Neuronal stem cell (in vitro differentiated cells): ENCODE measurements at regions not wholly inside any gene's neighbourhood (a gene's known extent, or its start where the extent isn't known, plus 50 kb on each side); places are given as distances from the start of the nearest gene placed in this dataset.

Source experiments
- DNase-seq: peaks from one replicate; pipeline ENCODE4 v3.0.0-alpha.2; 2013; ENCODE audit warnings: low spot score
- H2AFZ ChIP-seq: one replicate; pipeline ENCODE4 v1.6.1; 2013; ENCODE audit warnings: mild to moderate bottlenecking, low read length, inconsistent platforms
- H2AK5ac ChIP-seq: 2 replicates; pipeline ENCODE4 v1.6.1; 2013; ENCODE audit warnings: low read depth, mild to moderate bottlenecking, inconsistent platforms, low read length, moderate library complexity, mixed read lengths
- H2BK120ac ChIP-seq: 2 replicates; pipeline ENCODE4 v1.6.1; 2013; ENCODE audit warnings: low read depth, mild to moderate bottlenecking, inconsistent platforms, low read length, moderate library complexity, mixed read lengths
- H2BK12ac ChIP-seq: one replicate; pipeline ENCODE4 v1.6.1; 2013; ENCODE audit warnings: low read length, inconsistent platforms
- H2BK15ac ChIP-seq: 2 replicates; pipeline ENCODE4 v1.6.1; 2013; ENCODE audit warnings: mild to moderate bottlenecking, low read length, inconsistent platforms, mixed read lengths
- H2BK5ac ChIP-seq: one replicate; pipeline ENCODE4 v1.6.1; 2013; ENCODE audit warnings: inconsistent platforms, mild to moderate bottlenecking, low read length, moderate library complexity
- H3K14ac ChIP-seq: one replicate; pipeline ENCODE4 v1.6.1; 2013; ENCODE audit warnings: low read length, inconsistent platforms
- H3K18ac ChIP-seq: 2 replicates; pipeline ENCODE4 v1.6.1; 2013; ENCODE audit warnings: low read length, inconsistent platforms
- H3K23ac ChIP-seq: 2 replicates; pipeline ENCODE4 v1.6.1; 2013; ENCODE audit warnings: low read depth, mild to moderate bottlenecking, mixed read lengths, low read length, inconsistent platforms; ENCODE audit not compliant: poor library complexity
- H3K27ac ChIP-seq: replicated peaks from 3 replicates; pipeline ENCODE4 v1.5.1; 2013; ENCODE audit warnings: low read length, inconsistent platforms
- H3K27me3 ChIP-seq, 3 experiments: 2 replicates each; pipeline ENCODE4 v1.6.1; 2013; ENCODE audit warnings: low read length in 3 of 3, mild to moderate bottlenecking in 2 of 3, inconsistent platforms in 1 of 3, low read depth in 1 of 3, mixed read lengths in 1 of 3, moderate library complexity in 1 of 3; ENCODE audit not compliant: control insufficient read depth in 3 of 3, insufficient read depth in 3 of 3
- H3K36me3 ChIP-seq, 2 donors: replicated peaks in 1 of 2; 2 replicates each; pipeline ENCODE4 v1.6.1; 2013; ENCODE audit warnings: low read length in 2 of 2; ENCODE audit not compliant: control insufficient read depth in 2 of 2, insufficient read depth in 2 of 2
- H3K4ac ChIP-seq: 2 replicates; pipeline ENCODE4 v1.6.1; 2013; ENCODE audit warnings: inconsistent platforms, mild to moderate bottlenecking, low read length, moderate library complexity
- H3K4me1 ChIP-seq, 2 donors: 1 replicate in 1 of 2; 2 replicates in 1 of 2; pipeline ENCODE4 v1.6.1; 2013; ENCODE audit warnings: low read length in 2 of 2, low read depth in 1 of 2; ENCODE audit not compliant: control insufficient read depth in 2 of 2, insufficient read depth in 1 of 2
- H3K4me2 ChIP-seq: one replicate; pipeline ENCODE4 v1.6.1; 2013; ENCODE audit warnings: mild to moderate bottlenecking, low read length, inconsistent platforms; ENCODE audit not compliant: insufficient read depth, poor library complexity, severe bottlenecking
- H3K4me3 ChIP-seq, 2 donors: 2 replicates each; pipeline ENCODE4 v1.5.1; 2013; ENCODE audit warnings: low read length in 2 of 2, mild to moderate bottlenecking in 2 of 2, inconsistent platforms in 1 of 2, moderate library complexity in 1 of 2
- H3K79me1 ChIP-seq: one replicate; pipeline ENCODE4 v1.6.1; 2013; ENCODE audit warnings: low read depth, mild to moderate bottlenecking, inconsistent platforms, low read length, moderate library complexity
- H3K9ac ChIP-seq: one replicate; pipeline ENCODE4 v1.6.1; 2013; ENCODE audit warnings: mild to moderate bottlenecking, low read depth, low read length, inconsistent platforms; ENCODE audit not compliant: poor library complexity
- H3K9me3 ChIP-seq, 2 donors: replicated peaks in 1 of 2; 2 replicates each; pipeline versions ENCODE3 to v1.6.1; 2013; ENCODE audit warnings: low read length in 2 of 2, mild to moderate bottlenecking in 2 of 2, inconsistent platforms in 1 of 2, low read depth in 1 of 2, mixed read lengths in 1 of 2, moderate library complexity in 1 of 2; ENCODE audit not compliant: control insufficient read depth in 2 of 2, insufficient read depth in 1 of 2
- H4K8ac ChIP-seq: one replicate; pipeline ENCODE4 v1.6.1; 2013; ENCODE audit warnings: low read depth, mild to moderate bottlenecking, inconsistent platforms, low read length, moderate library complexity
- H4K91ac ChIP-seq: one replicate; pipeline ENCODE4 v1.6.1; 2013; ENCODE audit warnings: low read length, low read depth, mild to moderate bottlenecking, inconsistent platforms; ENCODE audit not compliant: poor library complexity
- WGBS, 2 donors: extraction: QIAGEN DNeasy Blood & Tissue Kit; methylation state at CpG; one replicate each; pipeline ENCODE4 v1.1.7; 2013; ENCODE audit warnings: missing lambda C conversion rate in 2 of 2, mixed read lengths in 1 of 2; ENCODE audit not compliant: insufficient read length in 2 of 2, insufficient replicate concordance in 1 of 2; ENCODE audit errors: extremely low coverage in 2 of 2; 5-methylcytosine and 5-hydroxymethylcytosine counted together

DNA sequence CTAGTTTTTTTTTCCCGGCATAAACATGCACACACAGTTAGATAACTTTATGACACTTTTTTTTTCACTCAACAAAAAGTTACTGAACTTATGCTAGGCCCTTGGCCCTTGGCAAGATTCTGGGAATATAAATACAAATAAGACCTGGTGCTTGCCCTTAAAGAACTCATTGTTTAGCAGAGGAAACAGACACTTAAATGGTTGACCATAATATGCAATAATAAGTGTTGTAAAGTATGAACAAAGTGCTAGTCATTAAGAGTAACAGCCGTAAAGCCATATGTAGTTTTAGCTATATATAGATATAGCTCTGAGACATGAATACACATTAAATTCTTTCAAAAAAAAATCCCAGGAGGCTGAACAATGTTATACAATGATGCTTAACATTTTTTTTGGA lies 198.3 kb downstream of the CYYR1 start:
- Histone ChIP-seq H3K27ac (no peak overlapping the region), H3K79me1 (no peaks in the 10 kb centered on the region), H2AK5ac (no peak overlapping the region), H3K4me3 (no peak overlapping the region), H3K9ac (no peak overlapping the region), H3K14ac (no peak overlapping the region), H2BK120ac (no peak overlapping the region), H3K4ac (no peak overlapping the region), H4K91ac (no peak overlapping the region), H3K36me3 (no peaks in the 10 kb centered on the region), H3K27me3 (peaks cover 0 to 2% (median 0%) of the 10 kb centered on the region in 3 experiments), H2AFZ (no peak overlapping the region), H3K9me3 (no peaks in the 10 kb centered on the region), H3K23ac (no peak overlapping the region), H2BK15ac (no peak overlapping the region), H3K4me1 (no peaks in the 10 kb centered on the region), H4K8ac (no peak overlapping the region), H2BK12ac (no peak overlapping the region), H3K4me2 (no peak overlapping the region), H3K18ac (no peak overlapping the region), H2BK5ac (no peak overlapping the region)
- WGBS, 2 donors = no CpG with 5 or more reads among the region's 2 CpGs
- no peak for DNase-seq

DNA sequence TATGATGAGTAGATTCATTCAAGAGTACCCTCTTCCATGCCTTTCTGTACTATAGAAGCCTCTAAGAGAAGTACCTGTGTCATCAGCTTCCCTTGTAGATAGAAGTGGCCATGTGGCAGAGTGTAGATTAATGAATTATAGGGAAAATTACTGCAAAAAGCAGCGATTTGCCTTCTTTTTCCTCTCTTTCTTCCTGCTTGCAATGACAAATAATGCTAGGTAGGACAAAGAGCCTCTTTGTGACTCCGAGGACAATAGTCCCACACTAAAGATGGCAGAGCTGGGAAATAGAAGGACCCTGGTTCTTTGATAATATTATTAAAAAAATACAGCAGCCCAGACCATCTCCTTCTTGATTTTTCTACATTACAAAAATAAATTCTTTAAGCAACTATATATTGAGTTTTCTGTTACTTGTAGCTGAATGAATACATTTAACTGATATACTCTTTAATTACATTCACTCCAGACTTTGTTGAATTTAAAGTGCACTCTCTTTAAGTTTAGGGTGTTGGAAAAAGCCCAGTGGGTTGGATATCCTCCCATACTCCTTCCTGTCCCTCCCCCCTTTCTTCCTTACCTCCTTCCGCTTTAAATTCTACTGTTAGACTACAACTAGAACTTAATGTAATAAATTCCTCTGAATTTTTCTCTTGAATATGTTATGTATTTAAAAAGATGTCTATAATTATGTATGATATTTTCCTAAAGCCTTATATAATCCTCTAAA lies 198.2 kb upstream of the APP start:
- Histone ChIP-seq H3K4ac (no peak overlapping the region), H3K27me3 (no peaks in the 10 kb centered on the region), H3K23ac (no peak overlapping the region), H3K79me1 (no peaks in the 10 kb centered on the region), H2BK120ac (no peak overlapping the region), H3K9me3 (no peaks in the 10 kb centered on the region), H3K4me1 (no peaks in the 10 kb centered on the region), H4K8ac (no peak overlapping the region), H3K18ac (no peak overlapping the region), H4K91ac (no peak overlapping the region), H2BK15ac (no peak overlapping the region), H2BK12ac (no peak overlapping the region), H3K4me2 (no peak overlapping the region), H3K36me3 (no peaks in the 10 kb centered on the region), H2BK5ac (no peak overlapping the region), H3K9ac (no peak overlapping the region), H3K4me3 (no peak overlapping the region), H3K27ac (no peak overlapping the region), H2AFZ (no peak overlapping the region), H2AK5ac (no peak overlapping the region), H3K14ac (no peak overlapping the region)
- whole genome bisulfite sequencing, 2 donors = no CpG with 5 or more reads among the region's 3 CpGs
- DNase-seq = no peak

DNA sequence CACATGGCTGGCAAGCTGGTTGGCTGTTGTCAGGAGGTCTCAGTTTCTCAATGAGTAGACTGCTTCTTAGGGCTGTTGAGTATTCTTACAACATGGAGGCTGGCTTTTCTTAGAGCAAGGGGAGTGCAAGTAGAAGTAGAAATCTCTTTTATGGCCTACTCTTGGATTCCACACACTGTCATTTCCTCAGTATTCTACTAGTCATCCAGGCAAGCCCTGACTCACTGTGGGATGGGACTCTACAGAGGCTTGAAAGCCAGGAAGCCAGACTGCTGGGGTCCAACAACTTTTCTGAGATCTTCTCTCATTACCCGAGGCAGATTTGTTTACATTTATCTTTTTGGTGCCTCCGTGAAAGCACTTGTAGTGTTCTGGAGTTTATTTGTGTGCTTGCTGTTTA lies 196.2 kb upstream of the APP start:
- Histone ChIP-seq H3K27ac (no peak overlapping the region), H2AK5ac (no peak overlapping the region), H3K18ac (no peak overlapping the region), H3K4me3 (no peak overlapping the region), H2BK15ac (no peak overlapping the region), H3K9me3 (no peaks in the 10 kb centered on the region), H3K27me3 (no peaks in the 10 kb centered on the region), H3K4ac (no peak overlapping the region), H4K91ac (no peak overlapping the region), H3K36me3 (no peaks in the 10 kb centered on the region), H3K23ac (no peak overlapping the region), H2BK120ac (no peak overlapping the region), H3K4me1 (no peaks in the 10 kb centered on the region), H3K4me2 (no peak overlapping the region), H2BK12ac (no peak overlapping the region), H3K14ac (no peak overlapping the region), H3K79me1 (no peaks in the 10 kb centered on the region), H4K8ac (no peak overlapping the region), H2AFZ (no peak overlapping the region), H2BK5ac (no peak overlapping the region), H3K9ac (no peak overlapping the region)
- DNase-seq = no peak
- WGBS, 2 donors = no CpG with 5 or more reads among the region's 2 CpGs

- no peak overlapping the region for H2AFZ ChIP-seq
- no peaks in the 10 kb centered on the region for H3K27me3 ChIP-seq
- no peak overlapping the region for H4K91ac ChIP-seq
- H3K18ac ChIP-seq = no peak overlapping the region
- no peak for DNase-seq
- no peaks in the 10 kb centered on the region for H3K79me1 ChIP-seq
- no peak overlapping the region for H3K9ac ChIP-seq
- H3K4me2 ChIP-seq = no peak overlapping the region
- no peak overlapping the region for H3K27ac ChIP-seq
- H3K4me1 ChIP-seq = no peaks in the 10 kb centered on the region
- H3K23ac ChIP-seq = no peak overlapping the region
- H3K4ac ChIP-seq = no peak overlapping the region
- WGBS, 2 donors = no CpG with 5 or more reads among the region's 3 CpGs
- no peak overlapping the region for H2BK12ac ChIP-seq
- no peak overlapping the region for H2BK120ac ChIP-seq
- no peaks in the 10 kb centered on the region for H3K9me3 ChIP-seq
- no peak overlapping the region for H2BK15ac ChIP-seq
- no peak overlapping the region for H2BK5ac ChIP-seq
- H3K14ac ChIP-seq = no peak overlapping the region
- H3K4me3 ChIP-seq = no peak overlapping the region
- H4K8ac ChIP-seq = no peak overlapping the region
- H2AK5ac ChIP-seq = no peak overlapping the region
- H3K36me3 ChIP-seq = no peaks in the 10 kb centered on the region
These were observed 195.3 kb upstream of the APP start for GRCh38 chr21:26365849-26366248.
